Astrocyte of the hippocampus (primary cell): ENCODE measurements at regions not wholly inside any gene's neighbourhood (a gene's known extent, or its start where the extent isn't known, plus 50 kb on each side); places are given as distances from the start of the nearest gene placed in this dataset.

ENCODE experiments used
- DNase-seq: peaks from one replicate; pipeline ENCODE4 v3.0.0; 2011; ENCODE audit warnings: low read depth, low spot score

GRCh38 chr16:85309656-85310587 lies 197.7 kb upstream of the CIBAR2 start:
- peak; percentile 46 for DNase-seq

GRCh38 chr16:85310868-85311585 lies 198.8 kb upstream of the CIBAR2 start:
- no peak for DNase-seq

- DNase-seq: no peak
Measured at GRCh38 chr16:85311741-85312140, 199.5 kb upstream of the CIBAR2 start.

GRCh38 chr16:85312174-85312573 lies 199.9 kb upstream of the CIBAR2 start:
- no peak for DNase-seq

GRCh38 chr16:85312642-85313525 lies 200.6 kb upstream of the CIBAR2 start:
- DNase-seq: peak; percentile 42

- DNase-seq: no peak
Measured at GRCh38 chr16:85313526-85314301, 201.4 kb upstream of the CIBAR2 start.

GRCh38 chr16:85314512-85314971 lies 202.3 kb upstream of the CIBAR2 start:
- DNase-seq: no peak

- no peak for DNase-seq
Measured at GRCh38 chr16:85315866-85316265, 203.6 kb upstream of the CIBAR2 start.

- peak; percentile 83 for DNase-seq
Measured at GRCh38 chr16:85316321-85316919, 204.1 kb upstream of the CIBAR2 start.

- DNase-seq: no peak
Measured at GRCh38 chr16:85316944-85317343, 204.7 kb upstream of the CIBAR2 start.

- DNase-seq: no peak
Measured at GRCh38 chr16:85317704-85318103, 205.4 kb upstream of the CIBAR2 start.

GRCh38 chr16:85319208-85319983 lies 207.1 kb upstream of the CIBAR2 start:
- DNase-seq: no peak

GRCh38 chr16:85319984-85320440 lies 207.7 kb upstream of the CIBAR2 start:
- no peak for DNase-seq

GRCh38 chr16:85320677-85321385 lies 208.6 kb upstream of the CIBAR2 start:
- DNase-seq: no peak

- DNase-seq: peak; percentile 80
Measured at GRCh38 chr16:85321509-85322271, 209.4 kb upstream of the CIBAR2 start.

- no peak for DNase-seq
Measured at GRCh38 chr16:85323230-85323960, 211.1 kb upstream of the CIBAR2 start.

GRCh38 chr16:85323961-85324253 lies 211.6 kb upstream of the CIBAR2 start:
- no peak for DNase-seq

GRCh38 chr16:85324488-85324887 lies 212.2 kb upstream of the CIBAR2 start:
- DNase-seq: no peak
